Neural cell (in vitro differentiated cells): ENCODE measurements at regions not wholly inside any gene's neighbourhood (a gene's known extent, or its start where the extent isn't known, plus 50 kb on each side); places are given as distances from the start of the nearest gene placed in this dataset.

ENCODE experiments used
- H2AFZ ChIP-seq: fragments of 200-600, 300-800 bp; sonication (generic), shearing (Covaris generic); 2 replicates; pipeline ENCODE4 v1.6.0; 2014; ENCODE audit warnings: low read depth, mild to moderate bottlenecking, antibody characterized with exemption, low read length, moderate library complexity
- H3F3A ChIP-seq: fragments of 200-600 bp; shearing (Covaris generic); 2 replicates; pipeline ENCODE4 v1.6.1; 2016; ENCODE audit warnings: mild to moderate bottlenecking, moderate library complexity, mixed read lengths, antibody characterized with exemption, low read length; ENCODE audit not compliant: insufficient read depth, poor library complexity, severe bottlenecking
- H3K27ac ChIP-seq: fragments of 200-600, 300-800 bp; sonication (generic), shearing (Covaris generic); 2 replicates; pipeline ENCODE4 v1.5.1; 2014; ENCODE audit warnings: mild to moderate bottlenecking, low read length, moderate library complexity
- H3K27me3 ChIP-seq: fragments of 300-800, 200-600 bp; sonication (generic), shearing (Covaris generic); 2 replicates; pipeline ENCODE4 v1.6.0; 2014; ENCODE audit warnings: mild to moderate bottlenecking, low read depth, low read length, moderate library complexity; ENCODE audit not compliant: insufficient read depth
- H3K36me3 ChIP-seq: fragments of 300-800, 200-600 bp; sonication (generic), shearing (Covaris generic); 2 replicates; pipeline ENCODE4 v1.5.1; 2014; ENCODE audit warnings: mild to moderate bottlenecking, antibody characterized with exemption, low read length, moderate library complexity; ENCODE audit not compliant: insufficient read depth
- H3K4me2 ChIP-seq: fragments of 300-800, 200-600 bp; sonication (generic), shearing (Covaris generic); 2 replicates; pipeline ENCODE4 v1.6.0; 2014; ENCODE audit warnings: mild to moderate bottlenecking, low read length
- H3K4me3 ChIP-seq: fragments of 300-800, 200-600 bp; sonication (generic), shearing (Covaris generic); 2 replicates; pipeline ENCODE4 v1.5.1; 2014; ENCODE audit warnings: mild to moderate bottlenecking, low read length, moderate library complexity
- H3K79me2 ChIP-seq: fragments of 200-600 bp; shearing (Covaris generic); replicated peaks from 2 replicates; pipeline ENCODE4 v1.6.0; 2014; ENCODE audit warnings: mild to moderate bottlenecking, low read length, moderate library complexity; ENCODE audit not compliant: insufficient read depth
- H3K9ac ChIP-seq: fragments of 300-800, 200-600 bp; sonication (generic), shearing (Covaris generic); 2 replicates; pipeline ENCODE4 v1.6.1; 2016; ENCODE audit warnings: mild to moderate bottlenecking, low read length, mixed read lengths
- H3K9me2 ChIP-seq: fragments of 200-600 bp; shearing (Covaris generic); 2 replicates; pipeline ENCODE4 v1.6.1; 2016; ENCODE audit warnings: mild to moderate bottlenecking, low read length, mixed read lengths; ENCODE audit not compliant: insufficient read depth
- H3K9me3 ChIP-seq: fragments of 200-600, 300-800 bp; sonication (generic), shearing (Covaris generic); 2 replicates; pipeline ENCODE4 v1.6.1; 2016; ENCODE audit warnings: mild to moderate bottlenecking, mixed run types, low read length, moderate library complexity, mixed read lengths
- H4K20me1 ChIP-seq: fragments of 200-600 bp; shearing (Covaris generic); 2 replicates; pipeline ENCODE4 v1.6.1; 2016; ENCODE audit warnings: mild to moderate bottlenecking, mixed run types; ENCODE audit not compliant: insufficient read depth
- EP300 ChIP-seq: fragments of 450-650 bp; conservative IDR thresholded peaks from 2 replicates; pipeline ENCODE4 v1.6.1; 2014; ENCODE audit warnings: antibody characterized with exemption, mild to moderate bottlenecking, moderate library complexity; ENCODE audit not compliant: poor library complexity, severe bottlenecking
- EZH2 ChIP-seq: fragments of 200-600, 300-800 bp; shearing (Covaris generic), sonication (generic); IDR thresholded peaks from 2 replicates; pipeline ENCODE4 v1.6.1; 2014; ENCODE audit warnings: antibody characterized with exemption, low read length, borderline replicate concordance, mild to moderate bottlenecking; ENCODE audit not compliant: insufficient read depth, poor library complexity, severe bottlenecking
- MXI1 ChIP-seq: fragments of 450-650 bp; conservative IDR thresholded peaks from 2 replicates; pipeline ENCODE4 v1.6.1; 2014; ENCODE audit warnings: antibody characterized with exemption, mild to moderate bottlenecking; ENCODE audit not compliant: poor library complexity, severe bottlenecking
- POLR2AphosphoS5 ChIP-seq: IDR thresholded peaks from 2 replicates; pipeline ENCODE4 v1.6.1; 2012
- RAD21 ChIP-seq: fragments of 450-650 bp; conservative IDR thresholded peaks from 2 replicates; pipeline ENCODE4 v1.6.1; 2014; ENCODE audit warnings: antibody characterized with exemption, mild to moderate bottlenecking, moderate library complexity
- SMC3 ChIP-seq: fragments of 450-650 bp; conservative IDR thresholded peaks from 2 replicates; pipeline ENCODE4 v1.6.1; 2014; ENCODE audit warnings: antibody characterized with exemption, mild to moderate bottlenecking, moderate library complexity; ENCODE audit not compliant: poor library complexity
- TAF1 ChIP-seq: IDR thresholded peaks from 2 replicates; pipeline ENCODE4 v1.6.1; 2012; ENCODE audit warnings: low read depth
- TF ChIP-seq, protein P1 (sequence below): fragments of 450-650 bp; IDR thresholded peaks from 2 replicates; pipeline ENCODE4 v1.5.1; 2014; ENCODE audit warnings: antibody characterized with exemption, mild to moderate bottlenecking, moderate library complexity; ENCODE audit not compliant: poor library complexity, severe bottlenecking
- TF ChIP-seq, protein P2 (sequence below): IDR thresholded peaks from 2 replicates; pipeline ENCODE4 v1.6.1; 2012; ENCODE audit warnings: borderline replicate concordance

DNA sequence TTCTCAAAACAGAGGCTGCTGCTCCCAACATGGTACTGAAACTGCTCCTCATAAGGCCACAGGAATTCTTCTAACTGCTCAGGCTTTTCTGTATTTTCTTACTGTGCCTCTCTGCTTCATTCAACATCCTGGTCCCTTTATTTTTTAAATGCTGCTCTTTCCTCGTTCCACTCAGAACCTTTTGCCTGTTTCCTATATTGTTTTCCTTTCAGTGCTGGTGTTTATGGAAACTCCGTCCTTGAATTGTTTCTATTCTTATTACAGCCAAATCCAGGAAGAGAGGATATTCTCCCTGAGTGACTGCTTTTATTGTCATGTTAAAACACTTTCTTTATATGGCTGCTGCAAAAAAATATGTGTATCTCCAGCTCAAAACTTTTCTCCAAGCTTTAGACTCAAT, 173.0 kb upstream of the E2F7 start:
- H3K27ac ChIP-seq: no peak overlapping the region
- no peak for TF ChIP-seq SMC3
- no peak for TF ChIP-seq MXI1
- no peak for TF ChIP-seq EP300
- TF ChIP-seq POLR2AphosphoS5: no peak
- TF ChIP-seq EZH2: no peak
- TF ChIP-seq, protein P1, sequence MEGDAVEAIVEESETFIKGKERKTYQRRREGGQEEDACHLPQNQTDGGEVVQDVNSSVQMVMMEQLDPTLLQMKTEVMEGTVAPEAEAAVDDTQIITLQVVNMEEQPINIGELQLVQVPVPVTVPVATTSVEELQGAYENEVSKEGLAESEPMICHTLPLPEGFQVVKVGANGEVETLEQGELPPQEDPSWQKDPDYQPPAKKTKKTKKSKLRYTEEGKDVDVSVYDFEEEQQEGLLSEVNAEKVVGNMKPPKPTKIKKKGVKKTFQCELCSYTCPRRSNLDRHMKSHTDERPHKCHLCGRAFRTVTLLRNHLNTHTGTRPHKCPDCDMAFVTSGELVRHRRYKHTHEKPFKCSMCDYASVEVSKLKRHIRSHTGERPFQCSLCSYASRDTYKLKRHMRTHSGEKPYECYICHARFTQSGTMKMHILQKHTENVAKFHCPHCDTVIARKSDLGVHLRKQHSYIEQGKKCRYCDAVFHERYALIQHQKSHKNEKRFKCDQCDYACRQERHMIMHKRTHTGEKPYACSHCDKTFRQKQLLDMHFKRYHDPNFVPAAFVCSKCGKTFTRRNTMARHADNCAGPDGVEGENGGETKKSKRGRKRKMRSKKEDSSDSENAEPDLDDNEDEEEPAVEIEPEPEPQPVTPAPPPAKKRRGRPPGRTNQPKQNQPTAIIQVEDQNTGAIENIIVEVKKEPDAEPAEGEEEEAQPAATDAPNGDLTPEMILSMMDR: no peak
- TF ChIP-seq, protein P2, sequence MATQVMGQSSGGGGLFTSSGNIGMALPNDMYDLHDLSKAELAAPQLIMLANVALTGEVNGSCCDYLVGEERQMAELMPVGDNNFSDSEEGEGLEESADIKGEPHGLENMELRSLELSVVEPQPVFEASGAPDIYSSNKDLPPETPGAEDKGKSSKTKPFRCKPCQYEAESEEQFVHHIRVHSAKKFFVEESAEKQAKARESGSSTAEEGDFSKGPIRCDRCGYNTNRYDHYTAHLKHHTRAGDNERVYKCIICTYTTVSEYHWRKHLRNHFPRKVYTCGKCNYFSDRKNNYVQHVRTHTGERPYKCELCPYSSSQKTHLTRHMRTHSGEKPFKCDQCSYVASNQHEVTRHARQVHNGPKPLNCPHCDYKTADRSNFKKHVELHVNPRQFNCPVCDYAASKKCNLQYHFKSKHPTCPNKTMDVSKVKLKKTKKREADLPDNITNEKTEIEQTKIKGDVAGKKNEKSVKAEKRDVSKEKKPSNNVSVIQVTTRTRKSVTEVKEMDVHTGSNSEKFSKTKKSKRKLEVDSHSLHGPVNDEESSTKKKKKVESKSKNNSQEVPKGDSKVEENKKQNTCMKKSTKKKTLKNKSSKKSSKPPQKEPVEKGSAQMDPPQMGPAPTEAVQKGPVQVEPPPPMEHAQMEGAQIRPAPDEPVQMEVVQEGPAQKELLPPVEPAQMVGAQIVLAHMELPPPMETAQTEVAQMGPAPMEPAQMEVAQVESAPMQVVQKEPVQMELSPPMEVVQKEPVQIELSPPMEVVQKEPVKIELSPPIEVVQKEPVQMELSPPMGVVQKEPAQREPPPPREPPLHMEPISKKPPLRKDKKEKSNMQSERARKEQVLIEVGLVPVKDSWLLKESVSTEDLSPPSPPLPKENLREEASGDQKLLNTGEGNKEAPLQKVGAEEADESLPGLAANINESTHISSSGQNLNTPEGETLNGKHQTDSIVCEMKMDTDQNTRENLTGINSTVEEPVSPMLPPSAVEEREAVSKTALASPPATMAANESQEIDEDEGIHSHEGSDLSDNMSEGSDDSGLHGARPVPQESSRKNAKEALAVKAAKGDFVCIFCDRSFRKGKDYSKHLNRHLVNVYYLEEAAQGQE: no peak
- TF ChIP-seq TAF1: no peak
- TF ChIP-seq RAD21: no peak
- no peaks in the 10 kb centered on the region for H3K9me2 ChIP-seq
- no peaks in the 10 kb centered on the region for H3K27me3 ChIP-seq
- no peak overlapping the region for H3K4me2 ChIP-seq
- no peaks in the 10 kb centered on the region for H3K9me3 ChIP-seq
- no peak overlapping the region for H2AFZ ChIP-seq
- H3K9ac ChIP-seq: no peak overlapping the region
- H3K36me3 ChIP-seq: no peaks in the 10 kb centered on the region
- no peaks in the 10 kb centered on the region for H4K20me1 ChIP-seq
- no peaks in the 10 kb centered on the region for H3K79me2 ChIP-seq
- no peaks in the 10 kb centered on the region for H3F3A ChIP-seq
- H3K4me3 ChIP-seq: no peak overlapping the region

DNA sequence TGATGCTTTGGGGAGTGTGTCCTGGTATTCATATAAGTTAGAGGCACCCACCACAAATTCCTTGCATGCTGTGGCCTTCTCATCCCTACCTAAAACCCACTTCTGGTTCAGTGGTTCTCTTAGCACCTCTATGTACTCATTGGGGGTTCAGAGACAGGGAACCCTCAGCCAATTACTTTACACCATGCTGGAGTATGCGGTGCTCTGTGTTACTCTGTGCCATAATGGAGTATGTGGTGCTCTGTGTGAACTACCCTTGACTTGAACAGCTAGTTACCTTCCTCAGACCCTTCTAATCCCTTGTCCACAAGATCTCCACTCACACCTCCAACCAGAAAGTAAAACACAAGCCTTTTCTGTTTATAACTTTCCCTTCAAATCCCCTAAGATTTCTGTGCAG, 172.5 kb upstream of the E2F7 start:
- Histone ChIP-seq H3K79me2 (no peaks in the 10 kb centered on the region), H3F3A (no peaks in the 10 kb centered on the region), H2AFZ (no peak overlapping the region), H3K4me3 (no peak overlapping the region), H3K4me2 (no peak overlapping the region), H3K27ac (no peak overlapping the region), H3K9me2 (no peaks in the 10 kb centered on the region), H3K27me3 (no peaks in the 10 kb centered on the region), H3K36me3 (no peaks in the 10 kb centered on the region), H3K9me3 (no peaks in the 10 kb centered on the region), H4K20me1 (no peaks in the 10 kb centered on the region), H3K9ac (no peak overlapping the region)
- TF ChIP-seq, protein P2: no peak
